Ammon's horn (tissue), 1 donor: ENCODE measurements at regions not wholly inside any gene's neighbourhood (a gene's known extent, or its start where the extent isn't known, plus 50 kb on each side); places are given as distances from the start of the nearest gene placed in this dataset.
"Not testable (repeated sequence)": the region's sequence is repeated elsewhere in the genome, so short reads cannot be mapped to it uniquely, and the experiment has no call there.

Experiments
- DNase-seq: peaks from one replicate; pipeline ENCODE4 v3.0.0-alpha.2; 2016; ENCODE audit warnings: low spot score

GRCh38 chr9:3773362-3774060, 247.7 kb upstream of the RFX3 start:
- DNase-seq = no peak

- DNase-seq = no peak
These were observed 243.8 kb upstream of the RFX3 start for GRCh38 chr9:3769646-3770045.

GRCh38 chr9:3768712-3769457, 243.1 kb upstream of the RFX3 start:
- DNase-seq = no peak

- no peak for DNase-seq
These were observed 242.5 kb upstream of the RFX3 start for GRCh38 chr9:3768286-3768685.

- no peak for DNase-seq
These were observed 236.3 kb upstream of the RFX3 start for GRCh38 chr9:3762076-3762475.

GRCh38 chr9:3760031-3760430, 234.2 kb upstream of the RFX3 start:
- DNase-seq = no peak

GRCh38 chr9:3758816-3759576, 233.2 kb upstream of the RFX3 start:
- no peak for DNase-seq

GRCh38 chr9:3756071-3756470, 230.3 kb upstream of the RFX3 start:
- no peak for DNase-seq

- peak; percentile 37 for DNase-seq
These were observed 225.4 kb upstream of the RFX3 start for GRCh38 chr9:3751125-3751758.

- no peak for DNase-seq
These were observed 224.5 kb upstream of the RFX3 start for GRCh38 chr9:3750321-3750720.

GRCh38 chr9:3746296-3747275, 220.8 kb upstream of the RFX3 start:
- DNase-seq = no peak

- DNase-seq = no peak
These were observed 218.2 kb upstream of the RFX3 start for GRCh38 chr9:3743901-3744413.

- no peak for DNase-seq
These were observed 216.8 kb upstream of the RFX3 start for GRCh38 chr9:3742586-3742985.

GRCh38 chr9:3741729-3742128, 215.9 kb upstream of the RFX3 start:
- no peak for DNase-seq

GRCh38 chr9:3740690-3741419, 215.1 kb upstream of the RFX3 start:
- no peak for DNase-seq

GRCh38 chr9:3736161-3736560, 210.4 kb upstream of the RFX3 start:
- DNase-seq = no peak

- DNase-seq = no peak
These were observed 209.4 kb upstream of the RFX3 start for GRCh38 chr9:3735251-3735650.

- not testable (repeated sequence) for DNase-seq
These were observed 207.9 kb upstream of the RFX3 start for GRCh38 chr9:3733527-3734262.

- no peak for DNase-seq
These were observed 207.2 kb upstream of the RFX3 start for GRCh38 chr9:3733039-3733408.
